B cell (primary cell): ENCODE measurements at regions not wholly inside any gene's neighbourhood (a gene's known extent, or its start where the extent isn't known, plus 50 kb on each side); places are given as distances from the start of the nearest gene placed in this dataset.
"Not testable (repeated sequence)": the region's sequence is repeated elsewhere in the genome, so short reads cannot be mapped to it uniquely, and the experiment has no call there.

Experiments
- ATAC-seq: fragments of 200-7000 bp; cut with Tn5 transposase; one replicate; pipeline ENCODE4 v1.10.0; 2021; ENCODE audit warnings: low read depth, mild to moderate bottlenecking, moderate number of reproducible peaks, moderate library complexity
- CTCF ChIA-PET: fragments of 350-600 bp; sonication (Branson Sonifier 250); formaldehyde crosslinking; loops from one replicate; lab custom pipeline; 2021; ENCODE audit warnings: antibody characterized with exemption, inconsistent platforms; lab: Charles Lee
- POLR2A ChIA-PET: fragments of 350-600 bp; sonication (Branson Sonifier 250); formaldehyde crosslinking; loops from one replicate; lab custom pipeline; 2021; ENCODE audit warnings: antibody characterized with exemption; lab: Charles Lee
- DNase-seq: peaks from one replicate; pipeline ENCODE4 v3.0.0; 2013
- H2AFZ ChIP-seq: 2 replicates; pipeline ENCODE4 v1.6.1; 2012; ENCODE audit warnings: mild to moderate bottlenecking, low read depth, low read length; ENCODE audit not compliant: insufficient read depth, poor library complexity, severe bottlenecking
- H3K27ac ChIP-seq, 2 donors: 1 replicate in 1 of 2; 2 replicates in 1 of 2; pipeline ENCODE4 v1.5.1; 2012 to 2013; ENCODE audit warnings: low read length in 2 of 2, mild to moderate bottlenecking in 2 of 2, moderate library complexity in 1 of 2
- H3K27me3 ChIP-seq, 4 experiments: fragments of 200-600 bp in 1 of 4; sonication (generic) in 1 of 4; replicated peaks in 1 of 4; 1 replicate in 2 of 4; 2 replicates in 2 of 4; pipeline versions ENCODE4 v1.6.1 to v1.7.0; 2013 to 2016; ENCODE audit warnings: low read length in 3 of 4, mild to moderate bottlenecking in 2 of 4, mixed read lengths in 1 of 4, moderate library complexity in 1 of 4; ENCODE audit not compliant: insufficient read depth in 4 of 4, control insufficient read depth in 3 of 4; ENCODE audit errors: control extremely low read depth in 1 of 4
- H3K36me3 ChIP-seq, 2 experiments: replicated peaks in 1 of 2; 1 replicate in 1 of 2; 2 replicates in 1 of 2; pipeline versions ENCODE4 v1.6.1 to v1.7.1; 2013; ENCODE audit warnings: low read length in 1 of 2; ENCODE audit not compliant: insufficient read depth in 2 of 2, control insufficient read depth in 1 of 2; ENCODE audit errors: control extremely low read depth in 1 of 2, extremely low read depth in 1 of 2
- H3K4me1 ChIP-seq, 2 donors: fragments of 200-600 bp in 1 of 2; sonication (generic) in 1 of 2; 1 replicate in 1 of 2; 2 replicates in 1 of 2; pipeline versions ENCODE4 v1.5.1 to v1.6.1; 2013 to 2017; ENCODE audit warnings: low read length in 2 of 2; ENCODE audit not compliant: control insufficient read depth in 2 of 2, insufficient read depth in 2 of 2
- H3K4me2 ChIP-seq: replicated peaks from 2 replicates; pipeline ENCODE3; 2012; ENCODE audit warnings: mild to moderate bottlenecking, low read depth, low read length; ENCODE audit not compliant: poor library complexity, severe bottlenecking
- H3K4me3 ChIP-seq, 5 experiments: fragments of 200-600 bp in 1 of 5; sonication (generic) in 1 of 5; 1 replicate in 3 of 5; 2 replicates in 2 of 5; pipeline versions ENCODE4 v1.5.1 to v1.7.0; 2011 to 2016; ENCODE audit warnings: low read length in 4 of 5, mild to moderate bottlenecking in 4 of 5, low read depth in 2 of 5, control low read depth in 1 of 5, moderate library complexity in 1 of 5; ENCODE audit not compliant: insufficient read depth in 1 of 5; ENCODE audit errors: control extremely low read depth in 1 of 5, extremely low read depth in 1 of 5
- H3K79me2 ChIP-seq: fragments of 200-600 bp; sonication (generic); one replicate; pipeline ENCODE4 v1.6.0; 2016; ENCODE audit warnings: low read length; ENCODE audit not compliant: control insufficient read depth, insufficient read depth
- H3K9ac ChIP-seq: fragments of 200-600 bp; sonication (generic); 2 replicates; pipeline ENCODE4 v1.6.1; 2017; ENCODE audit warnings: mild to moderate bottlenecking, low read length, moderate library complexity
- H3K9me3 ChIP-seq, 3 donors: one replicate each; pipeline versions ENCODE4 v1.6.1 to v1.7.1; 2013; ENCODE audit warnings: low read length in 2 of 3; ENCODE audit not compliant: control insufficient read depth in 2 of 3, insufficient read depth in 1 of 3; ENCODE audit errors: control extremely low read depth in 1 of 3
- H4K20me1 ChIP-seq: 2 replicates; pipeline ENCODE4 v1.6.0; 2012; ENCODE audit warnings: mild to moderate bottlenecking, low read length; ENCODE audit not compliant: insufficient read depth, control insufficient read depth, poor library complexity, severe bottlenecking
- H3K27ac Mint-ChIP-seq: one replicate; pipeline ENCODE4 v1.8.0; 2021; ENCODE audit warnings: mixed read lengths
- H3K27me3 Mint-ChIP-seq: one replicate; pipeline ENCODE4 v1.8.0; 2021; ENCODE audit warnings: mixed read lengths
- H3K4me1 Mint-ChIP-seq: one replicate; pipeline ENCODE4 v1.8.0; 2021; ENCODE audit warnings: mixed read lengths
- H3K4me3 Mint-ChIP-seq: one replicate; pipeline ENCODE4 v1.8.0; 2021; ENCODE audit warnings: mixed read lengths
- H3K9me3 Mint-ChIP-seq: one replicate; pipeline ENCODE4 v1.8.0; 2022; ENCODE audit warnings: mixed read lengths; ENCODE audit not compliant: insufficient read depth
- CTCF ChIP-seq: fragments of 200-600 bp; IDR thresholded peaks from one replicate; pipeline ENCODE4 v1.8.0; 2022; ENCODE audit warnings: antibody characterized with exemption, mild to moderate bottlenecking
- EZH2 ChIP-seq: IDR thresholded peaks from 2 replicates; pipeline ENCODE4 v1.6.1; 2012; ENCODE audit warnings: borderline replicate concordance, low read depth, mild to moderate bottlenecking, moderate library complexity, low read length; ENCODE audit not compliant: insufficient read depth, poor library complexity, severe bottlenecking
- WGBS: methylation state at CpG from one replicate; pipeline ENCODE4 v1.1.5; 2013; ENCODE audit warnings: missing lambda C conversion rate; ENCODE audit not compliant: insufficient coverage; 5-methylcytosine and 5-hydroxymethylcytosine counted together
- intact Hi-C: fragments of 100-400 bp; cut with micrococcal nuclease; formaldehyde crosslinking; loops from one replicate; pipeline ENCODE4 v1.10.0; 2022

- Mint-ChIP-seq H3K27ac (no peak overlapping the region), H3K4me1 (no peaks in the 10 kb centered on the region), H3K4me3 (no peak overlapping the region), H3K9me3 (no peaks in the 10 kb centered on the region), H3K27me3 (peaks cover 5% of the 10 kb centered on the region)
- ChIA-PET CTCF (no interaction called here), POLR2A (no interaction called here)
- H3K4me1 ChIP-seq, result no peaks in the 10 kb centered on the region
- no peaks in the 10 kb centered on the region for H3K79me2 ChIP-seq
- DNase-seq (no peak), ATAC-seq (no peak)
- H4K20me1 ChIP-seq, result no peaks in the 10 kb centered on the region
- no peaks in the 10 kb centered on the region for H3K27me3 ChIP-seq
- intact Hi-C loops, result no loop called here
- no peak overlapping the region for H3K9ac ChIP-seq
- 72% methylated on average over 5 of the region's 5 CpGs for WGBS
- peaks cover 0 to 11% (median 0%) of the 10 kb centered on the region in 3 donors for H3K9me3 ChIP-seq
- H3K4me2 ChIP-seq, result no peak overlapping the region
- no peak overlapping the region for H3K27ac ChIP-seq
- H2AFZ ChIP-seq, result no peak overlapping the region
- H3K4me3 ChIP-seq, result no peak overlapping the region
- H3K36me3 ChIP-seq, result no peaks in the 10 kb centered on the region
- TF ChIP-seq CTCF (no peak), EZH2 (no peak)
These were observed 146.6 kb upstream of the P2RY1 start for GRCh38 chr3:152688313-152688712.

GRCh38 chr3:152692326-152692725, 142.6 kb upstream of the P2RY1 start:
- H3K9me3 Mint-ChIP-seq, H3K79me2 ChIP-seq, H3K9ac ChIP-seq, H3K4me2 ChIP-seq, H3K4me3 ChIP-seq, H3K27me3 ChIP-seq, H3K27ac ChIP-seq, POLR2A ChIA-PET, H2AFZ ChIP-seq, H3K9me3 ChIP-seq, CTCF ChIA-PET, H3K4me3 Mint-ChIP-seq, H3K27ac Mint-ChIP-seq, H3K4me1 ChIP-seq, H3K36me3 ChIP-seq, H3K27me3 Mint-ChIP-seq, H4K20me1 ChIP-seq, H3K4me1 Mint-ChIP-seq, ATAC-seq, DNase-seq: not testable (repeated sequence)
- WGBS, result no CpG with 5 or more reads among the region's 2 CpGs
- intact Hi-C loops, result loop anchor here (10.0 kb wide), 1 partner anchor 178 kb away; no protein-coding TSS in a partner anchor

- no CpG with 5 or more reads among the region's 1 CpG for WGBS
- H2AFZ ChIP-seq, ATAC-seq, H3K4me2 ChIP-seq, H3K27ac Mint-ChIP-seq, POLR2A ChIA-PET, H3K27me3 Mint-ChIP-seq, DNase-seq, H4K20me1 ChIP-seq, H3K4me1 ChIP-seq, H3K79me2 ChIP-seq, CTCF ChIA-PET, H3K27me3 ChIP-seq, H3K27ac ChIP-seq, H3K9me3 ChIP-seq, H3K9ac ChIP-seq, H3K4me3 Mint-ChIP-seq, H3K36me3 ChIP-seq, H3K4me1 Mint-ChIP-seq, H3K4me3 ChIP-seq, H3K9me3 Mint-ChIP-seq: not testable (repeated sequence)
- intact Hi-C loops, result loop anchor here (10.0 kb wide), 1 partner anchor 179 kb away; no protein-coding TSS in a partner anchor
These were observed 141.2 kb upstream of the P2RY1 start for GRCh38 chr3:152693521-152694250.
